ENCODE measurements at regions not wholly inside any gene's neighbourhood (a gene's known extent, or its start where the extent isn't known, plus 50 kb on each side); places are given as distances from the start of the nearest gene placed in this dataset.
"Not testable (repeated sequence)": the region's sequence is repeated elsewhere in the genome, so short reads cannot be mapped to it uniquely, and the experiment has no call there.

GRCh38 chr18:78879072-78879883, 100.3 kb upstream of the SALL3 start:
- DNase-seq (ENCODE audit: low read depth in 2 of 2, low spot score in 1 of 2) = not testable (repeated sequence)

GRCh38 chr18:78882585-78882984, 97.0 kb upstream of the SALL3 start:
- DNase-seq (ENCODE audit: low read depth in 2 of 2, low spot score in 1 of 2) = no peak

GRCh38 chr18:78883501-78883900, 96.1 kb upstream of the SALL3 start:
- DNase-seq (ENCODE audit: low read depth in 2 of 2, low spot score in 1 of 2) = no peak

- no peak for DNase-seq (ENCODE audit: low read depth in 2 of 2, low spot score in 1 of 2)
Measured at GRCh38 chr18:78884502-78884901, 95.1 kb upstream of the SALL3 start.

GRCh38 chr18:78889250-78889649, 90.4 kb upstream of the SALL3 start:
- DNase-seq (ENCODE audit: low read depth in 2 of 2, low spot score in 1 of 2) = no peak

GRCh38 chr18:78890388-78890787, 89.2 kb upstream of the SALL3 start:
- no peak for DNase-seq (ENCODE audit: low read depth in 2 of 2, low spot score in 1 of 2)

- DNase-seq (ENCODE audit: low read depth in 2 of 2, low spot score in 1 of 2) = no peak
Measured at GRCh38 chr18:78891185-78891762, 88.3 kb upstream of the SALL3 start.

GRCh38 chr18:78892177-78892576, 87.4 kb upstream of the SALL3 start:
- no peak for DNase-seq (ENCODE audit: low read depth in 2 of 2, low spot score in 1 of 2)

- no peak for DNase-seq (ENCODE audit: low read depth in 2 of 2, low spot score in 1 of 2)
Measured at GRCh38 chr18:78892721-78893120, 86.9 kb upstream of the SALL3 start.

- DNase-seq (ENCODE audit: low read depth in 2 of 2, low spot score in 1 of 2) = no peak
Measured at GRCh38 chr18:78893281-78894032, 86.2 kb upstream of the SALL3 start.

- no peak for DNase-seq (ENCODE audit: low read depth in 2 of 2, low spot score in 1 of 2)
Measured at GRCh38 chr18:78894033-78894305, 85.6 kb upstream of the SALL3 start.

- DNase-seq (ENCODE audit: low read depth in 2 of 2, low spot score in 1 of 2) = no peak
Measured at GRCh38 chr18:78895207-78896001, 84.2 kb upstream of the SALL3 start.

- DNase-seq (ENCODE audit: low read depth in 2 of 2, low spot score in 1 of 2) = no peak
Measured at GRCh38 chr18:78896111-78896905, 83.3 kb upstream of the SALL3 start.

GRCh38 chr18:78898066-78898465, 81.6 kb upstream of the SALL3 start:
- DNase-seq (ENCODE audit: low read depth in 2 of 2, low spot score in 1 of 2) = no peak

- DNase-seq (ENCODE audit: low read depth in 2 of 2, low spot score in 1 of 2) = no peak
Measured at GRCh38 chr18:78898635-78899034, 81.0 kb upstream of the SALL3 start.

- DNase-seq (ENCODE audit: low read depth in 2 of 2, low spot score in 1 of 2) = no peak
Measured at GRCh38 chr18:78899241-78899640, 80.4 kb upstream of the SALL3 start.

GRCh38 chr18:78900938-78901909, 78.4 kb upstream of the SALL3 start:
- no peak for DNase-seq (ENCODE audit: low read depth in 2 of 2, low spot score in 1 of 2)

- DNase-seq (ENCODE audit: low read depth in 2 of 2, low spot score in 1 of 2) = no peak
Measured at GRCh38 chr18:78901923-78902794, 77.5 kb upstream of the SALL3 start.

All from stimulated activated CD8-positive, alpha-beta memory T cell treated with anti-CD3 and anti-CD28 coated beads, Interleukin-4, amount 100 ng/mL, for 1 hour (primary cell).